IPS-15b (cell line): ENCODE measurements at regions not wholly inside any gene's neighbourhood (a gene's known extent, or its start where the extent isn't known, plus 50 kb on each side); places are given as distances from the start of the nearest gene placed in this dataset.

Experiments
- H3K27me3 ChIP-seq: one replicate; pipeline ENCODE4 v1.6.1; 2013; ENCODE audit warnings: low read length; ENCODE audit not compliant: control insufficient read depth, insufficient read depth
- H3K36me3 ChIP-seq: one replicate; pipeline ENCODE4 v1.6.1; 2013; ENCODE audit warnings: low read length; ENCODE audit not compliant: control insufficient read depth, insufficient read depth
- H3K4me1 ChIP-seq: one replicate; pipeline ENCODE4 v1.6.1; 2013; ENCODE audit warnings: mild to moderate bottlenecking, low read length; ENCODE audit not compliant: control insufficient read depth, insufficient read depth
- H3K4me3 ChIP-seq: one replicate; pipeline ENCODE4 v1.5.1; 2013; ENCODE audit warnings: low read depth, low read length
- H3K9ac ChIP-seq: one replicate; pipeline ENCODE4 v1.6.1; 2013; ENCODE audit warnings: low read depth, mild to moderate bottlenecking, low read length
- H3K9me3 ChIP-seq: one replicate; pipeline ENCODE4 v1.6.1; 2013; ENCODE audit warnings: mild to moderate bottlenecking, low read length; ENCODE audit not compliant: control insufficient read depth, insufficient read depth

DNA sequence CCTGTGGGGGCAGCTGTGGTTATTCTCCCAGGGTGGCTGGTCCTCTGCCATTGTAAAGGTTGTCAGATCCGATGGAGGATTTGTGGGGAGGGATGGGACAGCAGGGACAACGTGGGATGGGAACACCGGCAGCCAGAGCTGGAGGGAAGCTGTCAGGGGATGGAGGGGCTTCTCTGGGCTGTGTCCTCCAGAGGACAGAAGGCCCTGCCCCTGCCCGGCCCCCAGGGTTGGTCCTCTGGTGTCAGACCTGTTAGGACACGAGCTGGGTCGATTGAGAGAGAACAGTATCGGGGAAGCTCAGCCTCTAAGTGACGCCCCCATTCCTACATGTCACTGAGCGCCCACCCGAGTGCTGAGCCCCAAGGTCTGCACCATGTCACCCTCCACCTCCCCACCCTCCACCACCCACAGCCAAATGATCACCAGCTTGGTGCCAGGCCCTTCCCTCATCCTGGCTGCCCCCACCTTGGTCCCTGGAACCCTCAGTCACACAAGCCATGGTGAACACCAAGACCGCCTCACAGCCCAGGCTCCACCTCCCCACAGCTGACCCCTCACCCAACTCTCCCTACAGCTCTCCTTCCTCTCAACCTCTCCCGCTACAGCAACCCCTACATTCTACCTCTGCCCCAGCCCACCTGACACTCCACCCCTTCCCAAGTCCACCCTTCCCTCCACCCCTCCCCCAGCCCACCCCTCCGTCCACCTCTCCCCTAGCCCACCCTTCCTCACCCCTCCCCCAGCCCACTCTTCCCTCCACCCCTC, 244.4 kb downstream of the MATN1 start:
- peaks cover 3% of the 10 kb centered on the region for H3K9me3 ChIP-seq
- H3K4me3 ChIP-seq: no peak overlapping the region
- H3K27me3 ChIP-seq: no peaks in the 10 kb centered on the region
- H3K4me1 ChIP-seq: no peaks in the 10 kb centered on the region
- peaks cover 3% of the 10 kb centered on the region for H3K36me3 ChIP-seq
- H3K9ac ChIP-seq: no peak overlapping the region

DNA sequence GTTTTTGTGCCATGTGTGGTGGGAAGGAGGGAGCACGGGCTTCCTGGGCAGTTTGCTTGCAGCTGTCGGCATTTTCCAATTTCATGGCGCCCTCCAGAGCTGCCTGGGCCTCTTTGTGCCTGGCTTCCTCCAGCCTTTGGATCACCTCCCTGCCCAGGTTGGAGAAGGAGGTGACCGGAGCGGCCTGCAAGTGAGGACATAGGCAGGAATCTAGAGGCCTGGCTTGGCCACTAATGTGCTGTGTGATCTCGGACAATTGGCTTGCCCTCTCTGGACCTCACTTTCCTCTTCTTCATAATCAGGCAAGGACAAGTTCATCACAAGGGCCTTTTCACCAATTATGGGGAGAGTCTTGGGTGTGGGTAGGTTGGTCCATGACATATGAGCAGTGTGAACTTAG, 245.1 kb downstream of the MATN1 start:
- peaks cover 3% of the 10 kb centered on the region for H3K36me3 ChIP-seq
- no peaks in the 10 kb centered on the region for H3K27me3 ChIP-seq
- H3K9ac ChIP-seq: no peak overlapping the region
- no peaks in the 10 kb centered on the region for H3K4me1 ChIP-seq
- H3K4me3 ChIP-seq: no peak overlapping the region
- H3K9me3 ChIP-seq: no peaks in the 10 kb centered on the region

DNA sequence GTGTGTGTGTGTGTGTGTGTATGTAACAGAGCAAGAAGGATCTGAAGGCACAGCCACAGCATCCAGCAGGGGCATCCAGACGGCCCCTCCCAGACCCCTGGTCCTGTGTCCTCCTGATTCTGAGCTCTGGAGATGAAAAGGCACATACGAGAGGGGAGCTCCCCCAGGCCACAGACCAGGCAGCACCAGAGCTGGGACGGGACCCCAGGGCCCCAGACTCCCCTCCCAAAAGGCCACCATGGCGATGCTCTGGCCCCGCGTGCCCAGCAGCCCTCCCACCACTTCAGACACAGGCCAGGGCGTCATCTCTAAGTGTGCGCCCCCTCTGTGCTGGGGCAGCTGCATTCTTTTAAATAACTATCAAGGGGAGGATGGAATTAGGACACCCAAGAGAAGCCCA, 245.8 kb downstream of the MATN1 start:
- H3K9me3 ChIP-seq: no peaks in the 10 kb centered on the region
- no peak overlapping the region for H3K9ac ChIP-seq
- no peaks in the 10 kb centered on the region for H3K27me3 ChIP-seq
- H3K4me3 ChIP-seq: no peak overlapping the region
- H3K36me3 ChIP-seq: peaks cover 3% of the 10 kb centered on the region
- H3K4me1 ChIP-seq: no peaks in the 10 kb centered on the region

DNA sequence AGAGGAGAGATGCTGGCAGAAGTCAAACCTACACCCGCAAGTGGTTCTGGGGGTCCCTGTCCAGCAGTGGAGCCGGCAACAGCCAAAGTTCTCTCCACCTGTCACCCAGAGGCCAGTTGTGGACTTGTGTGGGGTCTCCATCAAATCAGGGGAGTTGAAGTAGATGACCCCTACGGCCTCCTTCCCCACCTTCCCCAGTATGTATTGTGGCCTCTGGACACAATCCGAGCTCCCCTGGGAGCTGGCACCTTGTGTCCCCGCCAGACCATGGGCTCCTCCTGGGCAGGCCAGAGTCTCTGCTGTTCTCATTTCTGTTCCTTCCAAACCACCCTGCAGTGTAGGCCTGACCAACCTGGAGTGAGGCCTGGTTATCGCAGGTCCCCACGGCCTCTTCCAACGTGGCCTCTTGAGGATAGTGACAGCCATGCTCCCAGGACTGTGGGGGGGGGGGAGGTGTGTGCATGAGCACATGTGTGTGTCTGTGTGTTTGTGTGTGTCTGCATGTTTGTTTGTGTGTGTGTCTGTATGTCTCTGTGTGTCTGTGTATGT, 246.4 kb downstream of the MATN1 start:
- Histone ChIP-seq H3K9me3 (no peaks in the 10 kb centered on the region), H3K9ac (no peak overlapping the region), H3K4me3 (no peak overlapping the region), H3K36me3 (peaks cover 3% of the 10 kb centered on the region), H3K4me1 (no peaks in the 10 kb centered on the region), H3K27me3 (no peaks in the 10 kb centered on the region)

DNA sequence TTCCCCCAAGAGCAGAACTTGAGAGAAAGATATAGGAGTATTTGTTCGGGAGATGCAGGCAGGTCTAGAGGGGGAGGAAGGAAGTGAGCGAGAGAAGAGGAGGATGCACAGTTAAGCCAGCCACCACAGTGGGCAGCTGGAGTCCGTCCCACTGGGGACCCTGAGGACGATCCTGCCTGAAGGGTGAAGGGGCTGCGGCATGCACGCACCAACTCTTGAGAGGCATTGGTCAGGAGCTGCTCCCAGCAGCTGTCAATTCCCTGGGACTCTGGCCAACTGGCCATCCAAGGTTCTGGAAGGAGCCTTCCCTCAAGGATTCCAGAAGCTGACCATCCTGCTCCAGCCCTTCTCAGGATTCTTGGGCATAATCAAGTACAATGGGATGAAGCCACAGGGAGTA, 246.9 kb downstream of the MATN1 start:
- Histone ChIP-seq H3K4me1 (no peaks in the 10 kb centered on the region), H3K36me3 (peaks cover 3% of the 10 kb centered on the region), H3K9ac (no peak overlapping the region), H3K27me3 (no peaks in the 10 kb centered on the region), H3K4me3 (no peak overlapping the region), H3K9me3 (no peaks in the 10 kb centered on the region)

DNA sequence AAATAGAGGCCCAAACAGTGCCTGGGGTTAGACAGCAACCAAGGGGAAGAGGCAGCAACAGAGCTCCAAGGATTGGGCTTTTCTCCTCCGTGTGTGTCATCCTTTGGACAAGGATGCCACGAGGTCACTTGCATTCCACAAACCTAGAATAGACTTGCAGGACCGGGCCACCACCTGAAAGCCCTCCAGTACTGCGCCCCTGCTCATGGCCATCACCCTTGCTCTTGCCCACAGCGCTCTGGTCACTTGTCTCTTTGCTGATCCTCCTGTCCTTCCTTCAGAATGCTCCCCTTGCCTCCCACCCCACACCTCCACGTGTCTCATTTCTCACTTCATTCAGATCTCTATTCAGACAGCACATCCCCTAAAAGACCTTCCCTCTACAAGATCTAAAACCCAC, 247.4 kb downstream of the MATN1 start:
- H3K9me3 ChIP-seq: no peaks in the 10 kb centered on the region

DNA sequence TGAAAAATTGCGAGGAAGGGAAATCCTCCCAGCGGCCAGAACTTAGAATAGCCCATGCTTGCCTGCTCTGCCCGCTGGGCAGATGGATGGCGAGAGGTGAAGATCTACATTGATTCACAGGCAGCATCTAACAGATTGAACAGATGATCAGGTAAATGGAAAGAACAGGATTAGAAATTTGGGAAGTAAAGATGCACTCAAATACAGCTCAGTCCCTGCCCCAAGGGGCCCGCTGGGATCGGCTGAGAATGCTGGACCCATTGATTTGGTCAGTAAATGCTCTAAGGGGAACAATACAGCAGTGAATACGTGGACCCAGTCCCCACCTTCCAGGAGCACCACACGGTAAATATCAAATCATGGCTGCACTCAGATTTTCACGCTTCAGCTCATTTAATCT, 248.2 kb downstream of the MATN1 start:
- no peaks in the 10 kb centered on the region for H3K36me3 ChIP-seq
- no peaks in the 10 kb centered on the region for H3K27me3 ChIP-seq
- no peak overlapping the region for H3K4me3 ChIP-seq

More for the DNA sequence above, 247.4 kb downstream of the MATN1 start:
- no peaks in the 10 kb centered on the region for H3K4me1 ChIP-seq
- no peaks in the 10 kb centered on the region for H3K36me3 ChIP-seq
- H3K27me3 ChIP-seq: no peaks in the 10 kb centered on the region
- no peak overlapping the region for H3K4me3 ChIP-seq
- H3K9ac ChIP-seq: no peak overlapping the region

DNA sequence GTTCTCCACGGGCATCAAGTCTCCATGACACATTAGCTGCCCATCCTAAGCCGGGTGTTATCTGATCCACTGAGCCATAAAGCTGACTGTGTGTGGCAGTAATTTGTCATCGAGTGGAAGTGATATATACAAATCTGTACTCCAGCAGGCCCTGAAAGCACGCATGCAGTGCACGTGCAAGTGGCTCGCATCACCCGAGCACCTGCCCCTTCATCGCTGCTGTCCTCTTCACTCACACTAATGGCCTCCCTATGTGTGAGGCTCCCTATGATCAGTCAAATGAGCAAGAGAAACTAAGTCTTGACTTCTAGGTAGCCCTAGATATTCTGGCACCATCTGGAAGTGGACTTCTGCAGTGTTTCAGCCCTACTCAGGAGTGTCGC, 248.6 kb downstream of the MATN1 start:
- Histone ChIP-seq H3K9ac (no peak overlapping the region), H3K4me1 (no peaks in the 10 kb centered on the region), H3K27me3 (no peaks in the 10 kb centered on the region), H3K9me3 (no peaks in the 10 kb centered on the region), H3K4me3 (no peak overlapping the region), H3K36me3 (no peaks in the 10 kb centered on the region)

More for the DNA sequence above, 248.2 kb downstream of the MATN1 start:
- Histone ChIP-seq H3K4me1 (no peaks in the 10 kb centered on the region), H3K9ac (no peak overlapping the region), H3K9me3 (no peaks in the 10 kb centered on the region)

DNA sequence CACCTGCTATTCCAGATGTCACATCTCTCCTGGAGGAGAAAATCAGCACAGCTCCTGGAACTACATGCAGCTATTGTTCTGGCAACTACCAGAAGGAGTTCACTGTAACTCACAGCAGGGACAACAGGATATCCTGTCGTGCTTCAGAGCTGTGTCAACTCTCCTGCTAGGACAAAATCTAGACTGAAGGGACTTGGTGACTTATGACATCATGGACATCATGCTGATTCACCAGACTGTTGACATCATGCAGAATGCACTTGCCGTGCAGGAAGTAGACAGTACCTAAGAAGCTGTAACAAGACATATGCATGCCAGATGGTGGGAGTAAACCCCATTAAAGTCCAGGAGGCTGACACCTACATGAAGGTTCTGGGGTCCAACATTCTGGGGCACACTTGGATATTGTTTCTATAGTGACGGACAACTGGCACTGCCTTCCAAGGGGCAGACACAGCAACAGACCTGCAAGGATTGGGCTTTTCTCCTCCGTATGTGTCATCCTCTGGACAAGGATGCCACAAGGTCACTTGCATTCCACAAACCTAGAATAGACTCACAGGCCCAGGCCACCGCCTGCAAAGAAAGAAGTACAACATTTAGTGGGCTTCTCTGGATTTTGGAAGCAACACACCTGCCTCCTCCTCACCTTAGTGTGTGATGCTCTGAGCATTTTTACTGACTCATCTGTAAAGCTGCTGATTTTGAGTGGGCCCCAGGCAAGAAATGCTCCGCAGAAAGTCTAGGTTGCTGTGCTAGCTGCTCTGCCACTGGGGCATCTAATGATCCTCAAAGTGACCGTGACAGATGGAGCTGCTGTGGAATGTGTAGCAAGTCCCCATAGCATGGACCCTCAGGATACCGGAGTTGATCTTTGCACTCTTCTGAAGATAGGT, 249.2 kb downstream of the MATN1 start:
- Histone ChIP-seq H3K36me3 (no peaks in the 10 kb centered on the region), H3K4me1 (no peaks in the 10 kb centered on the region), H3K9ac (no peak overlapping the region), H3K27me3 (no peaks in the 10 kb centered on the region), H3K4me3 (no peak overlapping the region), H3K9me3 (no peaks in the 10 kb centered on the region)

DNA sequence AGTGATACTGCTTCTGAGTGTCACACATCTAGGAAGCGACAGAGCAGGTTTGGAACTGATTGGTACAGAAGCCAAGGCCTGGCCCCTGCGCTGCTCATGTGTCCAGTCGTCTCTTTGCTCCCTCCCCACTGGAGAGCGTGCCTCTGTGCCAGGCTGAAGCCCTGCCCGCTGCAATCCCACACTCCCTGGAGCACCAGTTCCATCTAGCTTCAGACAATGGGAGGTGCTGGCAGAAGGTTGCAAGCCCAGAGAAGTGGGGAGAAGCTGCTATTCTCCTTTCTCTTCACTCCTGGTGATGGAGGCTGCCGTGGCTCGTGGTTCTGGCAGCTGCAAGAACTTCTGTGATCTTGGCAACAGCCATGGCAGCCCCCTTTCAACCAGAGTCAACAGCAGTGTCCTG, 250.9 kb downstream of the MATN1 start:
- Histone ChIP-seq H3K4me1 (no peaks in the 10 kb centered on the region), H3K9me3 (no peaks in the 10 kb centered on the region), H3K9ac (no peak overlapping the region), H3K36me3 (no peaks in the 10 kb centered on the region), H3K4me3 (no peak overlapping the region), H3K27me3 (no peaks in the 10 kb centered on the region)

DNA sequence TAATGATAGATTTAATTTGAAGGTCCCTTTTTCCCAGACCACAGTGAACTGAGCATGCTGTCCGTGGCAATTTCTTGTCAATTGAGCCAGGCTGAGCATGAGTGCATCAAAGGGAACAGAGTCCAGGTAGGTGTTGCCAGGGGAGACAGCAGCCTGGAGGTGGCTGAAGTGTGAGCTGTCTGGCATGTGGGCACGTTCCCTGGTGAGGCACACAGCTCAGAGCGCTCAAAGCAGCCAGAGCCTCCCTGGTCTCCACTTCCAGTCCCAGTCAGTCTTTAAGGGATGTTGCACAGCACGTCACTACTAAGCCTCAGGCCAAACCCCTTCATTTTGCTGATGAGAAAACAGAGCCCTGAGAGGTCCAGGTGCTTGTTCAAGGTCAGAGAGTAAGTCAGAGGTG, 251.4 kb downstream of the MATN1 start:
- H3K4me1 ChIP-seq: no peaks in the 10 kb centered on the region
- no peaks in the 10 kb centered on the region for H3K9me3 ChIP-seq
- no peaks in the 10 kb centered on the region for H3K27me3 ChIP-seq
- no peaks in the 10 kb centered on the region for H3K36me3 ChIP-seq
- H3K9ac ChIP-seq: no peak overlapping the region
- no peak overlapping the region for H3K4me3 ChIP-seq

DNA sequence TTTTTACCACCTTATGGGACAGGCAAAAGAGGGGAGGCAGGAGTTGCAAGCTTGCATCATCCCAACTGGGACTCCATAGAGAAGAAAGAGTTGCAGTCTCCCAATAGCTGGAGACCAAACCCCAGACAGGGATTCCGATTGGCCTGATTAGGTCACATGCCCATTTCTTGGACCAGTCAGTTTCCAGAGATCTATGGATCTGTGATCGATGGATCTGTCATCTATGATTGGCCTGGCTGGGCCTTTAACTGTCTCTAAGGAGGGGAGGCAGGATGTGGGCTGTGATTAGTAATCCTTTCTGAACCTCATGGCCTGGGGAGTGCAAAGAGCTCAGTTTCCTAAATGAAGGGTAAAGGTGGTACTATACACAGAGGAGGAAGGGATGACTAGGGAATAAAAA, 252.1 kb downstream of the MATN1 start:
- no peak overlapping the region for H3K9ac ChIP-seq
- no peaks in the 10 kb centered on the region for H3K36me3 ChIP-seq
- no peak overlapping the region for H3K4me3 ChIP-seq
- H3K9me3 ChIP-seq: no peaks in the 10 kb centered on the region
- no peaks in the 10 kb centered on the region for H3K27me3 ChIP-seq
- no peaks in the 10 kb centered on the region for H3K4me1 ChIP-seq
